Thyroid gland (tissue), 4 donors: ENCODE measurements at regions not wholly inside any gene's neighbourhood (a gene's known extent, or its start where the extent isn't known, plus 50 kb on each side); places are given as distances from the start of the nearest gene placed in this dataset.
"Not testable (repeated sequence)": the region's sequence is repeated elsewhere in the genome, so short reads cannot be mapped to it uniquely, and the experiment has no call there.

Experiments
- POLR2A ChIP-seq, 2 donors: fragments of 450-650 bp; IDR thresholded peaks; one replicate each; pipeline ENCODE4 v1.6.1; 2017; ENCODE audit warnings: antibody characterized with exemption in 2 of 2, mild to moderate bottlenecking in 2 of 2, moderate library complexity in 1 of 2
- TF ChIP-seq, protein P1 (sequence below), 6 experiments: fragments of 200-600 bp in 3 of 6; fragments of 450-650 bp in 3 of 6; sonication (generic) in 3 of 6; IDR thresholded peaks; one replicate each; pipeline ENCODE4 v1.5.1; 2016 to 2019; ENCODE audit warnings: antibody characterized with exemption in 6 of 6, mild to moderate bottlenecking in 2 of 6, inconsistent platforms in 1 of 6, moderate library complexity in 1 of 6

DNA sequence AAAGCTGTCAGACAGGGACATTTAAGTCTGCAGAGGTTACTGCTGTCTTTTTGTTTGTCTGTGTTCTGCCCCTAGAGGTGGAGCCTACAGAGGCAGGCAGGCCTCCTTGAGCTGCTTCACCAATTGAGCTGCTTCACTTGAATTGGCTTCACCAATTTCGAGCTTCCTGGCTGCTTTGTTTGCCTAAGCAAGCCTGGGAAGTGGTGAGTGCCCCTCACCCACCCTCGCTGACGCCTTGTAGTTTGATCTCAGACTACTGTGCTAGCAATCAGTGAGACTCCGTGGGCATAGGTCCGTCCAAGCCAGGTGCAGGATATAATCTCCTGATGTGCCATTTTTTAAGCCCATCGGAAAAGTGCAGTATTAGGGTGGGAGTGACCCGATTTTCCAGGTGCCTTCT, 179.7 kb downstream of the TRIM51G start:
- TF ChIP-seq, protein P1, sequence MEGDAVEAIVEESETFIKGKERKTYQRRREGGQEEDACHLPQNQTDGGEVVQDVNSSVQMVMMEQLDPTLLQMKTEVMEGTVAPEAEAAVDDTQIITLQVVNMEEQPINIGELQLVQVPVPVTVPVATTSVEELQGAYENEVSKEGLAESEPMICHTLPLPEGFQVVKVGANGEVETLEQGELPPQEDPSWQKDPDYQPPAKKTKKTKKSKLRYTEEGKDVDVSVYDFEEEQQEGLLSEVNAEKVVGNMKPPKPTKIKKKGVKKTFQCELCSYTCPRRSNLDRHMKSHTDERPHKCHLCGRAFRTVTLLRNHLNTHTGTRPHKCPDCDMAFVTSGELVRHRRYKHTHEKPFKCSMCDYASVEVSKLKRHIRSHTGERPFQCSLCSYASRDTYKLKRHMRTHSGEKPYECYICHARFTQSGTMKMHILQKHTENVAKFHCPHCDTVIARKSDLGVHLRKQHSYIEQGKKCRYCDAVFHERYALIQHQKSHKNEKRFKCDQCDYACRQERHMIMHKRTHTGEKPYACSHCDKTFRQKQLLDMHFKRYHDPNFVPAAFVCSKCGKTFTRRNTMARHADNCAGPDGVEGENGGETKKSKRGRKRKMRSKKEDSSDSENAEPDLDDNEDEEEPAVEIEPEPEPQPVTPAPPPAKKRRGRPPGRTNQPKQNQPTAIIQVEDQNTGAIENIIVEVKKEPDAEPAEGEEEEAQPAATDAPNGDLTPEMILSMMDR (IDR thresholded peaks at IDR 0.05), result not testable (repeated sequence)
- not testable (repeated sequence) for TF ChIP-seq POLR2A (IDR thresholded peaks at IDR 0.05)
